Mesothelial cell of epicardium (in vitro differentiated cells): ENCODE measurements at regions not wholly inside any gene's neighbourhood (a gene's known extent, or its start where the extent isn't known, plus 50 kb on each side); places are given as distances from the start of the nearest gene placed in this dataset.
A peak's percentile ranks its signal among the peaks of the same experiment; 100 is the strongest.
"Not testable (repeated sequence)": the region's sequence is repeated elsewhere in the genome, so short reads cannot be mapped to it uniquely, and the experiment has no call there.

Experiments used
- DNase-seq, 2 experiments: peaks; one replicate each; pipeline ENCODE4 v3.0.0; 2021; ENCODE audit warnings: low spot score in 2 of 2; ENCODE audit not compliant: unreplicated experiment in 2 of 2
- H3K27ac Mint-ChIP-seq: 2 replicates; pipeline ENCODE4 v1.8.0; 2021; ENCODE audit warnings: mixed read lengths
- H3K27me3 Mint-ChIP-seq: 2 replicates; pipeline ENCODE4 v1.8.0; 2021; ENCODE audit warnings: low read depth, mixed read lengths
- H3K36me3 Mint-ChIP-seq: 2 replicates; pipeline ENCODE4 v1.8.0; 2021; ENCODE audit warnings: mixed read lengths
- H3K4me1 Mint-ChIP-seq: 2 replicates; pipeline ENCODE4 v1.8.0; 2021; ENCODE audit warnings: mixed read lengths
- H3K4me3 Mint-ChIP-seq: 2 replicates; pipeline ENCODE4 v1.8.0; 2021; ENCODE audit warnings: mild to moderate bottlenecking, moderate library complexity, mixed read lengths
- H3K9me3 Mint-ChIP-seq: 2 replicates; pipeline ENCODE4 v1.8.0; 2021; ENCODE audit warnings: mixed read lengths
- CTCF ChIP-seq: fragments of 200-600 bp; sonication (generic); IDR thresholded peaks from one replicate; pipeline ENCODE4 v1.5.0; 2021; ENCODE audit warnings: antibody characterized with exemption; ENCODE audit not compliant: unreplicated experiment

GRCh38 chr11:38766796-38767195, 2168.8 kb upstream of the RAG2 start:
- no peak for TF ChIP-seq CTCF
- peaks cover 13% of the 10 kb centered on the region for H3K36me3 Mint-ChIP-seq
- H3K27ac Mint-ChIP-seq: no peak overlapping the region
- H3K4me1 Mint-ChIP-seq: peaks cover 8% of the 10 kb centered on the region
- H3K9me3 Mint-ChIP-seq: peaks cover 41% of the 10 kb centered on the region
- no peaks in the 10 kb centered on the region for H3K27me3 Mint-ChIP-seq
- no peak overlapping the region for H3K4me3 Mint-ChIP-seq
- no peak for DNase-seq

GRCh38 chr11:38759394-38759793, 2161.4 kb upstream of the RAG2 start:
- TF ChIP-seq CTCF: no peak
- peak overlapping the region; percentile 17 for H3K27ac Mint-ChIP-seq
- H3K9me3 Mint-ChIP-seq: peaks cover 12% of the 10 kb centered on the region
- H3K4me1 Mint-ChIP-seq: no peaks in the 10 kb centered on the region
- no peak overlapping the region for H3K4me3 Mint-ChIP-seq
- no peaks in the 10 kb centered on the region for H3K36me3 Mint-ChIP-seq
- no peak for DNase-seq
- H3K27me3 Mint-ChIP-seq: no peaks in the 10 kb centered on the region

GRCh38 chr11:38756537-38756936, 2158.5 kb upstream of the RAG2 start:
- Mint-ChIP-seq H3K4me1 (no peaks in the 10 kb centered on the region), H3K36me3 (peaks cover 2% of the 10 kb centered on the region), H3K4me3 (no peak overlapping the region), H3K27ac (no peak overlapping the region), H3K9me3 (peaks cover 20% of the 10 kb centered on the region), H3K27me3 (no peaks in the 10 kb centered on the region)
- DNase-seq: no peak
- no peak for TF ChIP-seq CTCF

GRCh38 chr11:38751421-38751820, 2153.4 kb upstream of the RAG2 start:
- Mint-ChIP-seq H3K9me3 (peaks cover 27% of the 10 kb centered on the region), H3K4me1 (no peaks in the 10 kb centered on the region), H3K36me3 (peaks cover 2% of the 10 kb centered on the region), H3K27ac (no peak overlapping the region), H3K27me3 (no peaks in the 10 kb centered on the region), H3K4me3 (no peak overlapping the region)
- no peak for TF ChIP-seq CTCF
- no peak for DNase-seq

GRCh38 chr11:38746516-38746915, 2148.5 kb upstream of the RAG2 start:
- H3K9me3 Mint-ChIP-seq: peaks cover 14% of the 10 kb centered on the region
- H3K27me3 Mint-ChIP-seq, H3K36me3 Mint-ChIP-seq, DNase-seq, H3K4me1 Mint-ChIP-seq, H3K27ac Mint-ChIP-seq, H3K4me3 Mint-ChIP-seq: not testable (repeated sequence)

- no peaks in the 10 kb centered on the region for H3K27me3 Mint-ChIP-seq
- H3K4me3 Mint-ChIP-seq: no peak overlapping the region
- H3K36me3 Mint-ChIP-seq: no peaks in the 10 kb centered on the region
- H3K9me3 Mint-ChIP-seq: peaks cover 24% of the 10 kb centered on the region
- TF ChIP-seq CTCF: no peak
- H3K4me1 Mint-ChIP-seq: peaks cover 5% of the 10 kb centered on the region
- H3K27ac Mint-ChIP-seq: no peak overlapping the region
- DNase-seq: no peak
Observed at GRCh38 chr11:38723361-38723760, 2125.3 kb upstream of the RAG2 start.
